ENCODE measurements at regions not wholly inside any gene's neighbourhood (a gene's known extent, or its start where the extent isn't known, plus 50 kb on each side); places are given as distances from the start of the nearest gene placed in this dataset.
"Not testable (repeated sequence)": the region's sequence is repeated elsewhere in the genome, so short reads cannot be mapped to it uniquely, and the experiment has no call there.

GRCh38 chr17:13659051-13659450 lies 57.3 kb upstream of the HS3ST3A1 start:
- DNase-seq = not testable (repeated sequence)

- no peak for DNase-seq
These were observed 64.3 kb upstream of the HS3ST3A1 start for GRCh38 chr17:13665872-13666635.

GRCh38 chr17:13671341-13671740 lies 69.6 kb upstream of the HS3ST3A1 start:
- DNase-seq = no peak

- no peak for DNase-seq
These were observed 70.0 kb upstream of the HS3ST3A1 start for GRCh38 chr17:13671771-13672170.

GRCh38 chr17:13678361-13678760 lies 76.6 kb upstream of the HS3ST3A1 start:
- DNase-seq = no peak

GRCh38 chr17:13678841-13679240 lies 77.1 kb upstream of the HS3ST3A1 start:
- no peak for DNase-seq

- DNase-seq = no peak
These were observed 87.0 kb upstream of the HS3ST3A1 start for GRCh38 chr17:13688716-13689115.

- no peak for DNase-seq
These were observed 89.1 kb upstream of the HS3ST3A1 start for GRCh38 chr17:13690806-13691205.

GRCh38 chr17:13694934-13695333 lies 93.2 kb upstream of the HS3ST3A1 start:
- DNase-seq = no peak

GRCh38 chr17:13698832-13699231 lies 97.1 kb upstream of the HS3ST3A1 start:
- DNase-seq = no peak

GRCh38 chr17:13699261-13699660 lies 97.5 kb upstream of the HS3ST3A1 start:
- DNase-seq = no peak

- DNase-seq = no peak
These were observed 100.5 kb upstream of the HS3ST3A1 start for GRCh38 chr17:13702266-13702665.

- DNase-seq = no peak
These were observed 102.6 kb upstream of the HS3ST3A1 start for GRCh38 chr17:13704333-13704732.

GRCh38 chr17:13705221-13705620 lies 103.5 kb upstream of the HS3ST3A1 start:
- no peak for DNase-seq

GRCh38 chr17:13721705-13722104 lies 120.0 kb upstream of the HS3ST3A1 start:
- DNase-seq = no peak

- no peak for DNase-seq
These were observed 123.7 kb upstream of the HS3ST3A1 start for GRCh38 chr17:13725288-13725990.

- no peak for DNase-seq
These were observed 125.9 kb upstream of the HS3ST3A1 start for GRCh38 chr17:13727441-13728171.

- no peak for DNase-seq
These were observed 127.1 kb upstream of the HS3ST3A1 start for GRCh38 chr17:13728781-13729180.

- no peak for DNase-seq
These were observed 127.9 kb upstream of the HS3ST3A1 start for GRCh38 chr17:13729466-13730134.

- no peak for DNase-seq
These were observed 133.2 kb upstream of the HS3ST3A1 start for GRCh38 chr17:13734880-13735279.

GRCh38 chr17:13735444-13735843 lies 133.7 kb upstream of the HS3ST3A1 start:
- no peak for DNase-seq

GRCh38 chr17:13735861-13736260 lies 134.1 kb upstream of the HS3ST3A1 start:
- no peak for DNase-seq

GRCh38 chr17:13736916-13737315 lies 135.2 kb upstream of the HS3ST3A1 start:
- no peak for DNase-seq

Measured in CD4-positive, alpha-beta T cell treated with Interleukin-15 for 1 hour (primary cell).